HFFc6 (cell line): ENCODE measurements at regions not wholly inside any gene's neighbourhood (a gene's known extent, or its start where the extent isn't known, plus 50 kb on each side); places are given as distances from the start of the nearest gene placed in this dataset.
A peak's percentile ranks its signal among the peaks of the same experiment; 100 is the strongest.

Experiments
- DNase-seq: peaks from one replicate; pipeline ENCODE4 v3.0.0-alpha.2; 2018
- H3K27ac Mint-ChIP-seq: 2 replicates; pipeline ENCODE4 v1.8.0; 2020; ENCODE audit warnings: mild to moderate bottlenecking, mixed read lengths
- H3K27me3 Mint-ChIP-seq: 2 replicates; pipeline ENCODE4 v1.8.0; 2021; ENCODE audit warnings: mild to moderate bottlenecking, moderate library complexity, mixed read lengths; ENCODE audit not compliant: insufficient read depth
- H3K36me3 Mint-ChIP-seq: 2 replicates; pipeline ENCODE4 v1.8.0; 2021; ENCODE audit warnings: low read depth, mixed read lengths
- H3K4me1 Mint-ChIP-seq: 2 replicates; pipeline ENCODE4 v1.8.0; 2020; ENCODE audit warnings: low read depth, mixed read lengths
- H3K4me3 Mint-ChIP-seq: 2 replicates; pipeline ENCODE4 v1.8.0; 2020; ENCODE audit warnings: mild to moderate bottlenecking, moderate library complexity, mixed read lengths
- H3K9me3 Mint-ChIP-seq: 2 replicates; pipeline ENCODE4 v1.8.0; 2020; ENCODE audit warnings: mild to moderate bottlenecking, mixed read lengths
- CTCF ChIP-seq: fragments of 200-600 bp; sonication (generic); IDR thresholded peaks from 2 replicates; pipeline ENCODE4 v1.5.0; 2021; ENCODE audit warnings: antibody characterized with exemption, mild to moderate bottlenecking

- Mint-ChIP-seq H3K27ac (no peak overlapping the region), H3K36me3 (no peaks in the 10 kb centered on the region), H3K4me1 (peaks cover 15% of the 10 kb centered on the region; the same call in 1 of the 2 replicates), H3K9me3 (no peaks in the 10 kb centered on the region; the same call in 1 of the 2 replicates), H3K27me3 (peaks cover 3% of the 10 kb centered on the region; the same call in 1 of the 2 replicates), H3K4me3 (no peak overlapping the region)
- no peak for DNase-seq
- no peak for TF ChIP-seq CTCF
Observed at GRCh38 chr4:108428923-108429322, 191.5 kb upstream of the RPL34 start.

GRCh38 chr4:108427946-108428485 lies 192.4 kb upstream of the RPL34 start:
- Mint-ChIP-seq H3K4me3 (no peak overlapping the region), H3K9me3 (peaks cover 4% of the 10 kb centered on the region; the same call in 1 of the 2 replicates), H3K4me1 (peaks cover 10% of the 10 kb centered on the region; the same call in 1 of the 2 replicates), H3K27ac (no peak overlapping the region), H3K36me3 (no peaks in the 10 kb centered on the region; the same call in 1 of the 2 replicates), H3K27me3 (no peaks in the 10 kb centered on the region)
- no peak for DNase-seq
- no peak for TF ChIP-seq CTCF

- Mint-ChIP-seq H3K27me3 (no peaks in the 10 kb centered on the region), H3K36me3 (no peaks in the 10 kb centered on the region; the same call in 1 of the 2 replicates), H3K4me3 (peak overlapping the region; percentile 45; the same call in 1 of the 2 replicates), H3K4me1 (peaks cover 10% of the 10 kb centered on the region; the same call in 1 of the 2 replicates), H3K27ac (no peak overlapping the region), H3K9me3 (peaks cover 4% of the 10 kb centered on the region; the same call in 1 of the 2 replicates)
- no peak for TF ChIP-seq CTCF
- DNase-seq, result no peak
Observed at GRCh38 chr4:108426493-108426892, 193.9 kb upstream of the RPL34 start.

- Mint-ChIP-seq H3K4me1 (peaks cover 10% of the 10 kb centered on the region; the same call in 1 of the 2 replicates), H3K36me3 (no peaks in the 10 kb centered on the region; the same call in 1 of the 2 replicates), H3K27me3 (no peaks in the 10 kb centered on the region), H3K9me3 (peaks cover 4% of the 10 kb centered on the region; the same call in 1 of the 2 replicates), H3K27ac (peak overlapping the region; percentile 20; the same call in 1 of the 2 replicates), H3K4me3 (peak overlapping the region; percentile 45)
- peak; percentile 73 for DNase-seq
- no peak for TF ChIP-seq CTCF
Observed at GRCh38 chr4:108425988-108426387, 194.4 kb upstream of the RPL34 start.

- no peak for DNase-seq
- no peak for TF ChIP-seq CTCF
- H3K4me1 Mint-ChIP-seq, result no peaks in the 10 kb centered on the region
Observed at GRCh38 chr4:108417923-108418322, 202.5 kb upstream of the RPL34 start.

More at GRCh38 chr4:108417923-108418322, 202.5 kb upstream of the RPL34 start:
- Mint-ChIP-seq H3K9me3 (peaks cover 8% of the 10 kb centered on the region; the same call in 1 of the 2 replicates), H3K4me3 (no peak overlapping the region), H3K36me3 (no peaks in the 10 kb centered on the region; the same call in 1 of the 2 replicates), H3K27ac (no peak overlapping the region), H3K27me3 (peaks cover 2% of the 10 kb centered on the region)
